Left ventricle myocardium superior (tissue), 1 donor: ENCODE measurements at regions not wholly inside any gene's neighbourhood (a gene's known extent, or its start where the extent isn't known, plus 50 kb on each side); places are given as distances from the start of the nearest gene placed in this dataset.

Source experiments
- ATAC-seq: fragments of 200-7000 bp; cut with Tn5 transposase; one replicate; pipeline ENCODE4 v1.9.1; 2020; ENCODE audit warnings: mild to moderate bottlenecking, moderate library complexity
- DNase-seq: peaks from one replicate; pipeline ENCODE4 v3.0.0-alpha.2; 2020
- intact Hi-C: fragments of 100-400 bp; cut with micrococcal nuclease; formaldehyde crosslinking; loops from one replicate; pipeline ENCODE4 v1.11.0; 2022
- donor health status: DM: no; HTN: yes; CAD: no; lungs with severe emphysema.

GRCh38 chr10:30256084-30256483 lies 93.0 kb downstream of the MTPAP start:
- ATAC-seq (no peak), DNase-seq (no peak)
- intact Hi-C loops = no loop called here

- no peak for ATAC-seq
- DNase-seq = no peak
- intact Hi-C loops = no loop called here
Measured at GRCh38 chr10:30254926-30255325, 94.2 kb downstream of the MTPAP start.

GRCh38 chr10:30248728-30249127 lies 100.3 kb downstream of the MTPAP start:
- ATAC-seq = no peak
- no peak for DNase-seq
- intact Hi-C loops = no loop called here

GRCh38 chr10:30247704-30248103 lies 101.4 kb downstream of the MTPAP start:
- DNase-seq = no peak
- ATAC-seq = no peak
- intact Hi-C loops = no loop called here

GRCh38 chr10:30241422-30242110 lies 107.5 kb downstream of the MTPAP start:
- no peak for ATAC-seq
- intact Hi-C loops = loop anchor here (5.0 kb wide), 1 partner anchor 244 kb away; no protein-coding TSS in a partner anchor
- DNase-seq = no peak

GRCh38 chr10:30238836-30239235 lies 110.2 kb downstream of the MTPAP start:
- intact Hi-C loops = no loop called here
- DNase-seq = no peak
- ATAC-seq = peak; percentile 19

GRCh38 chr10:30233186-30233959 lies 115.7 kb downstream of the MTPAP start:
- DNase-seq (no peak), ATAC-seq (no peak)
- intact Hi-C loops = no loop called here

- DNase-seq = no peak
- ATAC-seq = no peak
- intact Hi-C loops = no loop called here
Measured at GRCh38 chr10:30231709-30232108, 117.4 kb downstream of the MTPAP start.

GRCh38 chr10:30231071-30231652 lies 117.9 kb downstream of the MTPAP start:
- no peak for DNase-seq
- intact Hi-C loops = no loop called here
- ATAC-seq = no peak

GRCh38 chr10:30229536-30229935 lies 119.5 kb downstream of the MTPAP start:
- DNase-seq (no peak), ATAC-seq (no peak)
- intact Hi-C loops = no loop called here

GRCh38 chr10:30228417-30229036 lies 120.6 kb downstream of the MTPAP start:
- ATAC-seq (no peak), DNase-seq (no peak)
- intact Hi-C loops = no loop called here

- ATAC-seq = peak; percentile 63
Measured at GRCh38 chr10:30227481-30227880, 121.6 kb downstream of the MTPAP start.

GRCh38 chr10:30219971-30220751 lies 128.9 kb downstream of the MTPAP start:
- peak; percentile 23 for ATAC-seq
- intact Hi-C loops = no loop called here
- no peak for DNase-seq

More at GRCh38 chr10:30227481-30227880, 121.6 kb downstream of the MTPAP start:
- DNase-seq = no peak
- intact Hi-C loops = no loop called here

GRCh38 chr10:30216821-30217220 lies 132.3 kb downstream of the MTPAP start:
- intact Hi-C loops = no loop called here
- no peak for DNase-seq
- ATAC-seq = no peak

GRCh38 chr10:30215623-30216022 lies 133.5 kb downstream of the MTPAP start:
- no peak for DNase-seq
- peak; percentile 73 for ATAC-seq
- intact Hi-C loops = no loop called here

- DNase-seq = no peak
- ATAC-seq = no peak
- intact Hi-C loops = no loop called here
Measured at GRCh38 chr10:30215141-30215540, 133.9 kb downstream of the MTPAP start.

- no peak for DNase-seq
- intact Hi-C loops = no loop called here
- ATAC-seq = no peak
Measured at GRCh38 chr10:30210296-30210695, 138.8 kb downstream of the MTPAP start.

GRCh38 chr10:30208330-30208729 lies 140.7 kb downstream of the MTPAP start:
- ATAC-seq = no peak

GRCh38 chr10:30207485-30208052 lies 141.5 kb downstream of the MTPAP start:
- DNase-seq (no peak), ATAC-seq (no peak)
- intact Hi-C loops = no loop called here

More at GRCh38 chr10:30208330-30208729, 140.7 kb downstream of the MTPAP start:
- intact Hi-C loops = no loop called here
- no peak for DNase-seq
